ENCODE measurements at regions not wholly inside any gene's neighbourhood (a gene's known extent, or its start where the extent isn't known, plus 50 kb on each side); places are given as distances from the start of the nearest gene placed in this dataset.
"Not testable (repeated sequence)": the region's sequence is repeated elsewhere in the genome, so short reads cannot be mapped to it uniquely, and the experiment has no call there.

GRCh38 chr6:156438350-156438923, 338.7 kb upstream of the ARID1B start:
- no peak for DNase-seq

- DNase-seq, result no peak
These were observed 339.9 kb upstream of the ARID1B start for GRCh38 chr6:156437121-156437879.

- DNase-seq, result no peak
These were observed 342.4 kb upstream of the ARID1B start for GRCh38 chr6:156434795-156435190.

- DNase-seq, result no peak
These were observed 343.0 kb upstream of the ARID1B start for GRCh38 chr6:156434049-156434794.

GRCh38 chr6:156432543-156432942, 344.6 kb upstream of the ARID1B start:
- DNase-seq, result no peak

GRCh38 chr6:156430386-156430785, 346.8 kb upstream of the ARID1B start:
- DNase-seq, result no peak

GRCh38 chr6:156427345-156427744, 349.8 kb upstream of the ARID1B start:
- DNase-seq, result peak; percentile 6 to 55 (median 22)

- no peak for DNase-seq
These were observed 351.7 kb upstream of the ARID1B start for GRCh38 chr6:156425359-156426020.

- no peak for DNase-seq
These were observed 353.3 kb upstream of the ARID1B start for GRCh38 chr6:156423829-156424228.

GRCh38 chr6:156423075-156423474, 354.1 kb upstream of the ARID1B start:
- peak in 3 of 4 experiments; percentile 5 to 21 (median 6) for DNase-seq

- DNase-seq, result peak in 1 of 4 experiments; percentile 5
These were observed 355.2 kb upstream of the ARID1B start for GRCh38 chr6:156421933-156422332.

GRCh38 chr6:156421301-156421700, 355.9 kb upstream of the ARID1B start:
- DNase-seq, result not testable (repeated sequence)

GRCh38 chr6:156420172-156420993, 356.8 kb upstream of the ARID1B start:
- no peak for DNase-seq

- no peak for DNase-seq
These were observed 357.6 kb upstream of the ARID1B start for GRCh38 chr6:156419594-156419993.

GRCh38 chr6:156418253-156418652, 358.9 kb upstream of the ARID1B start:
- no peak for DNase-seq

GRCh38 chr6:156416391-156416790, 360.8 kb upstream of the ARID1B start:
- no peak for DNase-seq

GRCh38 chr6:156413154-156413553, 364.0 kb upstream of the ARID1B start:
- no peak for DNase-seq

GRCh38 chr6:156410649-156411048, 366.5 kb upstream of the ARID1B start:
- peak in 2 of 4 experiments; percentile 7 to 21 for DNase-seq

- DNase-seq, result no peak
These were observed 368.5 kb upstream of the ARID1B start for GRCh38 chr6:156408655-156409054.

GRCh38 chr6:156407334-156407733, 369.8 kb upstream of the ARID1B start:
- no peak for DNase-seq

GRCh38 chr6:156406688-156407087, 370.5 kb upstream of the ARID1B start:
- DNase-seq, result no peak

- no peak for DNase-seq
These were observed 371.1 kb upstream of the ARID1B start for GRCh38 chr6:156406099-156406498.

All from suppressor macrophage (primary cell).